A549 (cell line): ENCODE measurements at regions not wholly inside any gene's neighbourhood (a gene's known extent, or its start where the extent isn't known, plus 50 kb on each side); places are given as distances from the start of the nearest gene placed in this dataset.

Experiments
- CTCF ChIP-seq: fragments of >200 bp; sonication (Bioruptor Twin); formaldehyde crosslinking; IDR thresholded peaks from 3 replicates; pipeline ENCODE4 v1.5.1; 2016
- MAZ ChIP-seq: fragments of 150-350 bp; IDR thresholded peaks from 2 replicates; pipeline ENCODE4 v1.6.1; 2014; ENCODE audit warnings: antibody characterized with exemption, low read depth, low read length, borderline replicate concordance
- NR3C1 ChIP-seq: fragments of >200 bp; sonication (Bioruptor Twin); formaldehyde crosslinking; IDR thresholded peaks from 3 replicates; pipeline ENCODE4 v1.6.1; 2017
- POLR2A ChIP-seq: IDR thresholded peaks from 2 replicates; pipeline ENCODE4 v1.6.1; 2012; ENCODE audit warnings: mild to moderate bottlenecking, low read length
- POLR2AphosphoS2 ChIP-seq: conservative IDR thresholded peaks from 2 replicates; pipeline ENCODE4 v1.6.1; 2012; ENCODE audit warnings: low read length, improper control_type of control experiment, inconsistent platforms
- RAD21 ChIP-seq, 2 experiments: fragments of >200 bp in 1 of 2; sonication (Bioruptor Twin) in 1 of 2; formaldehyde crosslinking in 1 of 2; IDR thresholded peaks in 1 of 2; conservative IDR thresholded peaks in 1 of 2; 2 replicates in 1 of 2; 3 replicates in 1 of 2; pipeline ENCODE4 v1.6.1; 2012 to 2018; ENCODE audit warnings: inconsistent platforms in 1 of 2
- REST ChIP-seq: fragments of 200-600 bp; sonication (generic); IDR thresholded peaks from 2 replicates; pipeline ENCODE4 v1.6.1; 2016; ENCODE audit warnings: antibody characterized with exemption, mild to moderate bottlenecking, moderate library complexity
- RFX5 ChIP-seq: fragments of 450-650 bp; IDR thresholded peaks from 2 replicates; pipeline ENCODE4 v1.7.1; 2014; ENCODE audit warnings: antibody characterized with exemption, mild to moderate bottlenecking, moderate library complexity
- SMC3 ChIP-seq: fragments of >200 bp; sonication (Bioruptor Twin); formaldehyde crosslinking; IDR thresholded peaks from 3 replicates; pipeline ENCODE4 v1.6.1; 2018; ENCODE audit warnings: inconsistent platforms

GRCh38 chr3:106214641-106215040 lies 345.8 kb upstream of the CBLB start:
- TF ChIP-seq POLR2A (no peak), MAZ (no peak), NR3C1 (no peak), RAD21 (conservative IDR thresholded peaks at IDR 0.05 in 1 of 2, IDR thresholded peaks at IDR 0.05 in 1 of 2) (no peak), POLR2AphosphoS2 (no peak), CTCF (no peak), REST (no peak), SMC3 (no peak), RFX5 (no peak)
